ENCODE measurements at regions not wholly inside any gene's neighbourhood (a gene's known extent, or its start where the extent isn't known, plus 50 kb on each side); places are given as distances from the start of the nearest gene placed in this dataset.

GRCh38 chr7:69373171-69374043 lies 224.9 kb upstream of the AUTS2 start:
- TF ChIP-seq CTCF (IDR thresholded peaks at IDR 0.05; ENCODE audit: low read depth, low read length, poor library complexity, severe bottlenecking) (no peak), EZH2phosphoT487 (IDR thresholded peaks at IDR 0.05; ENCODE audit: borderline replicate concordance, low read length) (no peak)

Measured in DOHH2 (cell line).